PC-9 (cell line): ENCODE measurements at regions not wholly inside any gene's neighbourhood (a gene's known extent, or its start where the extent isn't known, plus 50 kb on each side); places are given as distances from the start of the nearest gene placed in this dataset.

Experiments used
- BruUV-seq: library from RNA; stranded (reverse); fragments of 400-500 nt; replicated peaks from 2 replicates; lab custom pipeline; 2021; lab: Mats Ljungman, UMichigan
- CTCF ChIA-PET: fragments of 300-600 bp; sonication (Branson Sonifier 250); formaldehyde crosslinking; loops from one replicate; lab custom pipeline; 2022; ENCODE audit warnings: antibody characterized with exemption; lab: Charles Lee
- POLR2A ChIA-PET: fragments of 300-600 bp; sonication (Branson Sonifier 250); formaldehyde crosslinking; loops from one replicate; lab custom pipeline; 2022; ENCODE audit warnings: antibody characterized with exemption; ENCODE audit not compliant: unreplicated experiment; lab: Charles Lee
- DNase-seq, 2 experiments: peaks; one replicate each; pipeline versions ENCODE4 v3.0.0 to v3.0.0-alpha.2; 2015 to 2022; ENCODE audit warnings: mixed read lengths in 1 of 2
- H2AFZ ChIP-seq: fragments of 200-600 bp; sonication (generic); 2 replicates; pipeline ENCODE4 v1.8.1; 2017; ENCODE audit warnings: antibody characterized with exemption
- H3F3A ChIP-seq: fragments of 200-600 bp; sonication (generic); 2 replicates; pipeline ENCODE4 v1.8.1; 2017; ENCODE audit warnings: antibody characterized with exemption, mild to moderate bottlenecking, low read depth; ENCODE audit not compliant: insufficient read depth
- H3K27ac ChIP-seq: fragments of 200-600 bp; sonication (generic); 2 replicates; pipeline ENCODE4 v1.6.1; 2016; ENCODE audit warnings: mixed run types
- H3K27me3 ChIP-seq: fragments of 200-600 bp; sonication (generic); 2 replicates; pipeline ENCODE4 v1.6.1; 2016; ENCODE audit warnings: low read depth, mixed run types; ENCODE audit not compliant: insufficient read depth
- H3K36me3 ChIP-seq: fragments of 200-600 bp; sonication (generic); 2 replicates; pipeline ENCODE4 v1.6.1; 2016; ENCODE audit warnings: low read depth, mixed run types
- H3K4me1 ChIP-seq: fragments of 200-600 bp; sonication (generic); replicated peaks from 2 replicates; pipeline ENCODE4 v1.6.1; 2016; ENCODE audit warnings: mixed run types; ENCODE audit not compliant: insufficient read depth
- H3K4me2 ChIP-seq: fragments of 200-600 bp; sonication (generic); 2 replicates; pipeline ENCODE4 v1.6.1; 2017; ENCODE audit warnings: mixed run types
- H3K4me3 ChIP-seq: fragments of 200-600 bp; sonication (generic); 2 replicates; pipeline ENCODE4 v1.6.1; 2016; ENCODE audit warnings: mixed run types
- H3K79me2 ChIP-seq: fragments of 200-600 bp; sonication (generic); 2 replicates; pipeline ENCODE4 v1.6.1; 2017; ENCODE audit warnings: low read depth, mixed run types
- H3K9me2 ChIP-seq: fragments of 200-600 bp; sonication (generic); 2 replicates; pipeline ENCODE4 v1.8.1; 2017; ENCODE audit warnings: mild to moderate bottlenecking; ENCODE audit not compliant: insufficient read depth
- H3K9me3 ChIP-seq: fragments of 200-600 bp; sonication (generic); 2 replicates; pipeline ENCODE4 v1.8.1; 2016; ENCODE audit warnings: low read depth; ENCODE audit not compliant: insufficient read depth
- H4K20me1 ChIP-seq: fragments of 200-600 bp; sonication (generic); 2 replicates; pipeline ENCODE4 v1.8.1; 2017; ENCODE audit not compliant: insufficient read depth
- CTCF ChIP-seq: fragments of 200-600 bp; sonication (generic); conservative IDR thresholded peaks from 2 replicates; pipeline ENCODE4 v1.6.1; 2017; ENCODE audit warnings: mixed run types, antibody characterized with exemption, mild to moderate bottlenecking, moderate library complexity
- EZH2 ChIP-seq: fragments of 200-600 bp; sonication (generic); IDR thresholded peaks from 2 replicates; pipeline ENCODE4 v1.8.0; 2017; ENCODE audit warnings: antibody characterized with exemption, low read depth
- intact Hi-C: fragments of 100-400 bp; cut with micrococcal nuclease; formaldehyde crosslinking; loops from one replicate; pipeline ENCODE4 v1.10.0; 2022; ENCODE audit not compliant: unreplicated experiment

- Histone ChIP-seq H3K9me3 (no peaks in the 10 kb centered on the region), H3K27ac (no peak overlapping the region), H4K20me1 (no peaks in the 10 kb centered on the region), H3K9me2 (no peaks in the 10 kb centered on the region), H3K79me2 (no peaks in the 10 kb centered on the region), H3K4me3 (no peak overlapping the region), H3K36me3 (no peaks in the 10 kb centered on the region), H3K27me3 (peaks cover 7% of the 10 kb centered on the region; the same call in 1 of the 2 replicates), H3K4me2 (no peak overlapping the region), H3K4me1 (no peaks in the 10 kb centered on the region), H3F3A (no peaks in the 10 kb centered on the region), H2AFZ (no peak overlapping the region)
- POLR2A ChIA-PET: no interaction called here
- no TSS peak for BruUV-seq
- CTCF ChIA-PET: no interaction called here
- no peak for DNase-seq
- intact Hi-C loops: no loop called here
- TF ChIP-seq EZH2 (no peak), CTCF (no peak)
Measured at GRCh38 chr13:26942184-26942583, 181.6 kb upstream of the GPR12 start.

- no peaks in the 10 kb centered on the region for H3K9me2 ChIP-seq
- no peaks in the 10 kb centered on the region for H3K36me3 ChIP-seq
- POLR2A ChIA-PET: no interaction called here
- no peak overlapping the region for H3K4me3 ChIP-seq
- no peak overlapping the region for H3K27ac ChIP-seq
- CTCF ChIA-PET: no interaction called here
- no TSS peak for BruUV-seq
- no peaks in the 10 kb centered on the region for H3F3A ChIP-seq
- H3K79me2 ChIP-seq: no peaks in the 10 kb centered on the region
- H4K20me1 ChIP-seq: no peaks in the 10 kb centered on the region
- peaks cover 7% of the 10 kb centered on the region; the same call in 1 of the 2 replicates for H3K27me3 ChIP-seq
- H2AFZ ChIP-seq: no peak overlapping the region
- H3K9me3 ChIP-seq: no peaks in the 10 kb centered on the region
- intact Hi-C loops: no loop called here
- TF ChIP-seq CTCF: no peak
- no peak for TF ChIP-seq EZH2
- peak in 1 of 2 experiments; percentile 47 for DNase-seq
- H3K4me1 ChIP-seq: no peaks in the 10 kb centered on the region
- 0 out of 2 replicates have a peak overlapping the region, but pooled peaks have one; percentile 38 for H3K4me2 ChIP-seq
Measured at GRCh38 chr13:26941345-26942174, 181.0 kb upstream of the GPR12 start.

- BruUV-seq: no TSS peak
- Histone ChIP-seq H3K4me2 (no peak overlapping the region), H4K20me1 (no peaks in the 10 kb centered on the region; the same call in 1 of the 2 replicates), H3K9me3 (no peaks in the 10 kb centered on the region), H3K27me3 (peaks cover 36% of the 10 kb centered on the region), H3K36me3 (no peaks in the 10 kb centered on the region), H2AFZ (no peak overlapping the region), H3K27ac (no peak overlapping the region), H3F3A (no peaks in the 10 kb centered on the region), H3K4me1 (no peaks in the 10 kb centered on the region), H3K4me3 (no peak overlapping the region), H3K79me2 (no peaks in the 10 kb centered on the region), H3K9me2 (no peaks in the 10 kb centered on the region)
- DNase-seq: no peak
- intact Hi-C loops: loop anchor here (5.0 kb wide), 1 partner anchor 227 kb away; no protein-coding TSS in a partner anchor
- ChIA-PET CTCF (no interaction called here), POLR2A (no interaction called here)
- TF ChIP-seq EZH2 (no peak), CTCF (no peak)
Measured at GRCh38 chr13:26934096-26934495, 173.5 kb upstream of the GPR12 start.
